ENCODE measurements at regions not wholly inside any gene's neighbourhood (a gene's known extent, or its start where the extent isn't known, plus 50 kb on each side); places are given as distances from the start of the nearest gene placed in this dataset.
A peak's percentile ranks its signal among the peaks of the same experiment; 100 is the strongest.

- no peak for DNase-seq
Measured at GRCh38 chr4:41391271-41391670, 134.5 kb downstream of the UCHL1 start.

GRCh38 chr4:41394481-41394894 is 137.8 kb downstream of the UCHL1 start:
- DNase-seq = no peak

- no peak for DNase-seq
Measured at GRCh38 chr4:41396214-41396613, 139.5 kb downstream of the UCHL1 start.

- DNase-seq = no peak
Measured at GRCh38 chr4:41396869-41397268, 140.1 kb downstream of the UCHL1 start.

- no peak for DNase-seq
Measured at GRCh38 chr4:41399231-41399630, 138.7 kb upstream of the LIMCH1 start.

GRCh38 chr4:41400296-41400695 is 137.7 kb upstream of the LIMCH1 start:
- no peak for DNase-seq

- no peak for DNase-seq
Measured at GRCh38 chr4:41405464-41406112, 132.4 kb upstream of the LIMCH1 start.

- DNase-seq = no peak
Measured at GRCh38 chr4:41406113-41406516, 131.8 kb upstream of the LIMCH1 start.

GRCh38 chr4:41408150-41408549 is 129.8 kb upstream of the LIMCH1 start:
- DNase-seq = no peak

GRCh38 chr4:41408859-41409593 is 128.9 kb upstream of the LIMCH1 start:
- DNase-seq = peak; percentile 9 to 19

- DNase-seq = no peak
Measured at GRCh38 chr4:41409594-41409895, 128.4 kb upstream of the LIMCH1 start.

- DNase-seq = no peak
Measured at GRCh38 chr4:41410049-41410448, 127.9 kb upstream of the LIMCH1 start.

- peak; percentile 28 to 55 for DNase-seq
Measured at GRCh38 chr4:41413670-41414411, 124.1 kb upstream of the LIMCH1 start.

GRCh38 chr4:41414412-41414779 is 123.6 kb upstream of the LIMCH1 start:
- DNase-seq = no peak

GRCh38 chr4:41418444-41418843 is 119.5 kb upstream of the LIMCH1 start:
- no peak for DNase-seq

GRCh38 chr4:41420541-41420940 is 117.4 kb upstream of the LIMCH1 start:
- no peak for DNase-seq

- no peak for DNase-seq
Measured at GRCh38 chr4:41423117-41423516, 114.8 kb upstream of the LIMCH1 start.

GRCh38 chr4:41424522-41424921 is 113.4 kb upstream of the LIMCH1 start:
- no peak for DNase-seq

GRCh38 chr4:41425650-41426049 is 112.3 kb upstream of the LIMCH1 start:
- DNase-seq = no peak

- no peak for DNase-seq
Measured at GRCh38 chr4:41426539-41426938, 111.4 kb upstream of the LIMCH1 start.

- no peak for DNase-seq
Measured at GRCh38 chr4:41427306-41427882, 110.6 kb upstream of the LIMCH1 start.

- no peak for DNase-seq
Measured at GRCh38 chr4:41427931-41428600, 109.9 kb upstream of the LIMCH1 start.

Measured in inflammatory macrophage (primary cell).